ENCODE measurements at regions not wholly inside any gene's neighbourhood (a gene's known extent, or its start where the extent isn't known, plus 50 kb on each side); places are given as distances from the start of the nearest gene placed in this dataset.

DNA sequence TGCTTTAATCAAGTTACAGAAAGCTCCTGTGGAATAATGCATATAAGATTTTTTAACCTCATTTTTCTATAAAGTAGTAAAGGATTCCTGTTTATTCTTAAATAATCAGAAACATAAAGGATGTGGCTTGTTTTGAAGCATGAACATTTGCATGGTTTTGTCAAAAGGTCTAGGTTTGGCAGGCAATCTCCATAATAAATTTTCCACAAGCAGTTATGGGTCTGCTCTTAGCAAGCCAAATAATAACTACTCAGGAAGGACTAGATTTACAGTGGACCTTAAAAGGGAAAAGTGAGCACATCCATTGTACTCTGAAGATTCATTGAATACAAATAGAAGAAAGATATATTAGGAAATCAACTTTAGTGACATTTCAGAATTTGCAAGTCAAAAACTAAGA is 407.3 kb upstream of the CBLB start:
- TF ChIP-seq, protein P1, sequence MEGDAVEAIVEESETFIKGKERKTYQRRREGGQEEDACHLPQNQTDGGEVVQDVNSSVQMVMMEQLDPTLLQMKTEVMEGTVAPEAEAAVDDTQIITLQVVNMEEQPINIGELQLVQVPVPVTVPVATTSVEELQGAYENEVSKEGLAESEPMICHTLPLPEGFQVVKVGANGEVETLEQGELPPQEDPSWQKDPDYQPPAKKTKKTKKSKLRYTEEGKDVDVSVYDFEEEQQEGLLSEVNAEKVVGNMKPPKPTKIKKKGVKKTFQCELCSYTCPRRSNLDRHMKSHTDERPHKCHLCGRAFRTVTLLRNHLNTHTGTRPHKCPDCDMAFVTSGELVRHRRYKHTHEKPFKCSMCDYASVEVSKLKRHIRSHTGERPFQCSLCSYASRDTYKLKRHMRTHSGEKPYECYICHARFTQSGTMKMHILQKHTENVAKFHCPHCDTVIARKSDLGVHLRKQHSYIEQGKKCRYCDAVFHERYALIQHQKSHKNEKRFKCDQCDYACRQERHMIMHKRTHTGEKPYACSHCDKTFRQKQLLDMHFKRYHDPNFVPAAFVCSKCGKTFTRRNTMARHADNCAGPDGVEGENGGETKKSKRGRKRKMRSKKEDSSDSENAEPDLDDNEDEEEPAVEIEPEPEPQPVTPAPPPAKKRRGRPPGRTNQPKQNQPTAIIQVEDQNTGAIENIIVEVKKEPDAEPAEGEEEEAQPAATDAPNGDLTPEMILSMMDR (IDR thresholded peaks at IDR 0.05; ENCODE audit: borderline replicate concordance, extremely low read depth, low read length, poor library complexity, severe bottlenecking), result no peak
- no peak for TF ChIP-seq EZH2 (IDR thresholded peaks at IDR 0.05; ENCODE audit: borderline replicate concordance, low read depth, low read length, severe bottlenecking)
